HUES48 (cell line): ENCODE measurements at regions not wholly inside any gene's neighbourhood (a gene's known extent, or its start where the extent isn't known, plus 50 kb on each side); places are given as distances from the start of the nearest gene placed in this dataset.
"Not testable (repeated sequence)": the region's sequence is repeated elsewhere in the genome, so short reads cannot be mapped to it uniquely, and the experiment has no call there.

Experiments used
- H3K27ac ChIP-seq: one replicate; pipeline ENCODE4 v1.7.0; 2013; ENCODE audit warnings: low read depth, low read length, inconsistent platforms
- H3K27me3 ChIP-seq: 2 replicates; pipeline ENCODE4 v1.6.1; 2013; ENCODE audit warnings: mild to moderate bottlenecking, low read length; ENCODE audit not compliant: control insufficient read depth, insufficient read depth
- H3K36me3 ChIP-seq: 2 replicates; pipeline ENCODE4 v1.6.1; 2013; ENCODE audit warnings: low read length; ENCODE audit not compliant: control insufficient read depth, insufficient read depth
- H3K4me1 ChIP-seq: 2 replicates; pipeline ENCODE4 v1.6.1; 2013; ENCODE audit warnings: mild to moderate bottlenecking, low read length; ENCODE audit not compliant: control insufficient read depth, insufficient read depth
- H3K4me3 ChIP-seq: 2 replicates; pipeline ENCODE4 v1.5.1; 2013; ENCODE audit warnings: mild to moderate bottlenecking, low read depth, low read length
- H3K9ac ChIP-seq: 2 replicates; pipeline ENCODE4 v1.6.1; 2013; ENCODE audit warnings: mild to moderate bottlenecking, low read depth, low read length, moderate library complexity
- H3K9me3 ChIP-seq: 2 replicates; pipeline ENCODE4 v1.6.1; 2013; ENCODE audit warnings: low read length; ENCODE audit not compliant: control insufficient read depth, insufficient read depth

- no peak overlapping the region for H3K4me3 ChIP-seq
- H3K9ac ChIP-seq = no peak overlapping the region
- H3K36me3 ChIP-seq = no peaks in the 10 kb centered on the region
- no peaks in the 10 kb centered on the region for H3K27me3 ChIP-seq
- no peaks in the 10 kb centered on the region for H3K9me3 ChIP-seq
- no peaks in the 10 kb centered on the region for H3K4me1 ChIP-seq
- no peak overlapping the region for H3K27ac ChIP-seq
Observed at GRCh38 chr21:24445517-24445916, 1161.8 kb downstream of the MRPL39 start.

GRCh38 chr21:24444736-24445135 lies 1162.5 kb downstream of the MRPL39 start:
- no peaks in the 10 kb centered on the region for H3K27me3 ChIP-seq
- no peaks in the 10 kb centered on the region for H3K9me3 ChIP-seq
- no peak overlapping the region for H3K27ac ChIP-seq
- H3K9ac ChIP-seq = no peak overlapping the region
- no peaks in the 10 kb centered on the region for H3K36me3 ChIP-seq
- no peaks in the 10 kb centered on the region for H3K4me1 ChIP-seq
- no peak overlapping the region for H3K4me3 ChIP-seq

GRCh38 chr21:24436236-24436635 lies 1171.0 kb downstream of the MRPL39 start:
- no peak overlapping the region for H3K9ac ChIP-seq
- H3K4me1 ChIP-seq = no peaks in the 10 kb centered on the region
- no peaks in the 10 kb centered on the region for H3K9me3 ChIP-seq
- H3K27ac ChIP-seq = no peak overlapping the region
- no peak overlapping the region for H3K4me3 ChIP-seq
- H3K27me3 ChIP-seq = no peaks in the 10 kb centered on the region
- H3K36me3 ChIP-seq = no peaks in the 10 kb centered on the region

GRCh38 chr21:24428591-24429199 lies 1178.6 kb downstream of the MRPL39 start:
- no peaks in the 10 kb centered on the region for H3K9me3 ChIP-seq
- H3K36me3 ChIP-seq = no peaks in the 10 kb centered on the region
- no peak overlapping the region for H3K4me3 ChIP-seq
- no peak overlapping the region for H3K9ac ChIP-seq
- H3K27ac ChIP-seq = no peak overlapping the region
- peaks cover 6% of the 10 kb centered on the region; the same call in 1 of the 2 replicates for H3K27me3 ChIP-seq
- H3K4me1 ChIP-seq = peaks cover 7% of the 10 kb centered on the region

- H3K27ac ChIP-seq = no peak overlapping the region
- no peak overlapping the region for H3K9ac ChIP-seq
- H3K4me1 ChIP-seq = peaks cover 33% of the 10 kb centered on the region
- no peaks in the 10 kb centered on the region for H3K36me3 ChIP-seq
- peaks cover 12% of the 10 kb centered on the region for H3K27me3 ChIP-seq
- H3K4me3 ChIP-seq = no peak overlapping the region
- H3K9me3 ChIP-seq = peaks cover 4% of the 10 kb centered on the region
Observed at GRCh38 chr21:24424776-24425175, 1182.5 kb downstream of the MRPL39 start.

GRCh38 chr21:24423546-24423945 lies 1183.7 kb downstream of the MRPL39 start:
- Histone ChIP-seq H3K4me1 (peaks cover 33% of the 10 kb centered on the region), H3K4me3 (peak overlapping the region; percentile 7; the same call in 1 of the 2 replicates), H3K27me3 (peaks cover 12% of the 10 kb centered on the region), H3K27ac (no peak overlapping the region), H3K36me3 (no peaks in the 10 kb centered on the region), H3K9me3 (peaks cover 16% of the 10 kb centered on the region), H3K9ac (no peak overlapping the region)

GRCh38 chr21:24420689-24421088 lies 1186.6 kb downstream of the MRPL39 start:
- Histone ChIP-seq H3K9ac (no peak overlapping the region), H3K27me3 (peaks cover 12% of the 10 kb centered on the region), H3K36me3 (no peaks in the 10 kb centered on the region), H3K9me3 (peaks cover 29% of the 10 kb centered on the region), H3K4me1 (peaks cover 33% of the 10 kb centered on the region), H3K27ac (no peak overlapping the region), H3K4me3 (no peak overlapping the region)

- not testable (repeated sequence) for H3K9ac ChIP-seq, H3K36me3 ChIP-seq, H3K27me3 ChIP-seq, H3K4me3 ChIP-seq, H3K27ac ChIP-seq
- Histone ChIP-seq H3K4me1 (peaks cover 33% of the 10 kb centered on the region), H3K9me3 (peaks cover 32% of the 10 kb centered on the region)
Observed at GRCh38 chr21:24419641-24420040, 1187.6 kb downstream of the MRPL39 start.

- Histone ChIP-seq H3K27me3 (peaks cover 6% of the 10 kb centered on the region), H3K4me1 (peaks cover 26% of the 10 kb centered on the region), H3K4me3 (no peak overlapping the region), H3K9me3 (peaks cover 32% of the 10 kb centered on the region), H3K36me3 (no peaks in the 10 kb centered on the region), H3K27ac (no peak overlapping the region), H3K9ac (no peak overlapping the region)
Observed at GRCh38 chr21:24418671-24419070, 1188.6 kb downstream of the MRPL39 start.

- H3K4me3 ChIP-seq = no peak overlapping the region
- H3K27me3 ChIP-seq = no peaks in the 10 kb centered on the region
- H3K9me3 ChIP-seq = peaks cover 3% of the 10 kb centered on the region; the same call in 1 of the 2 replicates
Observed at GRCh38 chr21:24411429-24411828, 1195.9 kb downstream of the MRPL39 start.

GRCh38 chr21:24403221-24403620 lies 1204.1 kb downstream of the MRPL39 start:
- Histone ChIP-seq H3K4me1 (no peaks in the 10 kb centered on the region), H3K9me3 (no peaks in the 10 kb centered on the region), H3K27ac (no peak overlapping the region), H3K4me3 (no peak overlapping the region), H3K36me3 (no peaks in the 10 kb centered on the region), H3K9ac (no peak overlapping the region), H3K27me3 (no peaks in the 10 kb centered on the region)

More at GRCh38 chr21:24411429-24411828, 1195.9 kb downstream of the MRPL39 start:
- H3K27ac ChIP-seq = no peak overlapping the region
- H3K4me1 ChIP-seq = no peaks in the 10 kb centered on the region
- H3K36me3 ChIP-seq = no peaks in the 10 kb centered on the region
- no peak overlapping the region for H3K9ac ChIP-seq
